ENCODE measurements at regions not wholly inside any gene's neighbourhood (a gene's known extent, or its start where the extent isn't known, plus 50 kb on each side); places are given as distances from the start of the nearest gene placed in this dataset.

DNA sequence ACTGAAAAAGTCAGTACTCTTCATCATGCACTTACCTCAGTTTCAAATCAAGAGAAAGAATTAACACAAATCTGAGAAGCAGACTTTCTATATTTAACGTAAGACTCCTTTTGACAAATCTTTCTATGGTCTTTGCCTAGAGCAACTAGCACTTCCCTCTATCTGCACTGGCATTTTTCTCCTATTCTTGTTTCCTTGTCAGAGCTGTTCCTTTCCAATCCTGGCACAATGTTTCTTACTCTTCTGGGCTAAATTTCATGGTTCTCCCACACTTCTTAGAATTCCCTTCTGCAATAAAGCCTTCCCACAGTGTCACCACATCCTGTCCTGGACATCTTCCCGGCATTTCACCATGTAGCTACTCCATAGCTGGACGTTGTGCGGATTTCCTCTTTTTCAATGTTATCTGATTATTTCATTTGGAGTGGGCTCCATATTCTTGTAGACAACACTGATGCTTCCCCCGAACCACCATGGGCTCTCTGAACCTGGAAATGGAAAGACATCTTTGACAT, 144.7 kb upstream of the CTNNA2 start:
- TF ChIP-seq, protein P1, sequence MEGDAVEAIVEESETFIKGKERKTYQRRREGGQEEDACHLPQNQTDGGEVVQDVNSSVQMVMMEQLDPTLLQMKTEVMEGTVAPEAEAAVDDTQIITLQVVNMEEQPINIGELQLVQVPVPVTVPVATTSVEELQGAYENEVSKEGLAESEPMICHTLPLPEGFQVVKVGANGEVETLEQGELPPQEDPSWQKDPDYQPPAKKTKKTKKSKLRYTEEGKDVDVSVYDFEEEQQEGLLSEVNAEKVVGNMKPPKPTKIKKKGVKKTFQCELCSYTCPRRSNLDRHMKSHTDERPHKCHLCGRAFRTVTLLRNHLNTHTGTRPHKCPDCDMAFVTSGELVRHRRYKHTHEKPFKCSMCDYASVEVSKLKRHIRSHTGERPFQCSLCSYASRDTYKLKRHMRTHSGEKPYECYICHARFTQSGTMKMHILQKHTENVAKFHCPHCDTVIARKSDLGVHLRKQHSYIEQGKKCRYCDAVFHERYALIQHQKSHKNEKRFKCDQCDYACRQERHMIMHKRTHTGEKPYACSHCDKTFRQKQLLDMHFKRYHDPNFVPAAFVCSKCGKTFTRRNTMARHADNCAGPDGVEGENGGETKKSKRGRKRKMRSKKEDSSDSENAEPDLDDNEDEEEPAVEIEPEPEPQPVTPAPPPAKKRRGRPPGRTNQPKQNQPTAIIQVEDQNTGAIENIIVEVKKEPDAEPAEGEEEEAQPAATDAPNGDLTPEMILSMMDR (IDR thresholded peaks at IDR 0.05; ENCODE audit: insufficient read depth, low read depth, low read length), result no peak
- no peak for DNase-seq (ENCODE audit: low read depth)

GRCh38 chr2:79359419-79359818, 153.4 kb upstream of the CTNNA2 start:
- H3K4me3 ChIP-seq (ENCODE audit: low read depth, low read length), result no peak overlapping the region
- TF ChIP-seq, protein P1 (IDR thresholded peaks at IDR 0.05; ENCODE audit: insufficient read depth, low read depth, low read length), result no peak
- no peak for DNase-seq (ENCODE audit: low read depth)

More for the DNA sequence above, 144.7 kb upstream of the CTNNA2 start:
- no peak overlapping the region for H3K4me3 ChIP-seq (ENCODE audit: low read depth, low read length)

DNA sequence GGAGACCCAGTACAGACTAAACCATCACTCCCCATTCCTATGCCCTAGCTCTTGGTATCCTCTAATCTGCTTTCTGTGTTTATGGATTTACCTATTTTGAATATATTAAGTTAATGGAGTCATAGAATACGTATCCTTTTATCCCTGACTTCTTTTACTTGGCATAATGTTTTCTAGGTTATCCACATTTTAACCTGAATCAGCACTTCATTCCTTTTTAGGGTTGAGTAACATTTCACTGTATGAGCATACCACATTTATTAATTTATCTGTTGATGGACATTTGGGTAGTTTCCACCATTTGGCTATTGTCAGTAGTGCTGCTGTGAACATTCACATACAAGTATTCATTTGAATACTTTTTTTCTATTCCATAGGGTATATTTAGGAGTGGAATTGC, 157.3 kb upstream of the CTNNA2 start:
- H3K4me3 ChIP-seq (ENCODE audit: low read depth, low read length), result no peak overlapping the region
- DNase-seq (ENCODE audit: low read depth), result no peak
- TF ChIP-seq, protein P1 (IDR thresholded peaks at IDR 0.05; ENCODE audit: insufficient read depth, low read depth, low read length), result no peak

GRCh38 chr2:79327460-79327859, 167.9 kb upstream of the REG3A start:
- no peak for DNase-seq (ENCODE audit: low read depth)
- no peak overlapping the region for H3K4me3 ChIP-seq (ENCODE audit: low read depth, low read length)
- TF ChIP-seq, protein P1 (IDR thresholded peaks at IDR 0.05; ENCODE audit: insufficient read depth, low read depth, low read length), result no peak

DNA sequence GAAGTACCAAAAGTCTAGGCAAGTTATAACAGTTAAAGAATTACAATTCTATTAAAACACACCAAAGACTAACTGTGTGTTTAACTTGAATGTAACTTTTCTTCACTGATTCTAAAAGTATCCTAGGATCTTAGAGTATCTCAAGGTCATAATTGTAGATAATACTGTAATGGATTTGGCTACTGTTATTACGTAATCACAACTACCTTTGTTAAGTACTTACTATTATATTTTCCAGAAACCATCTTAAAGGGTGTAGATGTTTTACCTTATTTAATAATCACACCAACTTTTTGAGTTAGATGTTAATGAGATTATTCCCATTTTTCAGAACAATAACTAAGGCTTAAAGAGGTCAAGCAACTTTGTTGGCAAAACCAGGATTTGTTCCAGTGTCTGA, 161.3 kb upstream of the REG3A start:
- H3K4me3 ChIP-seq (ENCODE audit: low read depth, low read length), result no peak overlapping the region
- TF ChIP-seq, protein P1 (IDR thresholded peaks at IDR 0.05; ENCODE audit: insufficient read depth, low read depth, low read length), result no peak
- no peak for DNase-seq (ENCODE audit: low read depth)

- TF ChIP-seq, protein P1 (IDR thresholded peaks at IDR 0.05; ENCODE audit: insufficient read depth, low read depth, low read length), result no peak
- no peak overlapping the region for H3K4me3 ChIP-seq (ENCODE audit: low read depth, low read length)
- no peak for DNase-seq (ENCODE audit: low read depth)
Observed at GRCh38 chr2:79294994-79295393, 135.4 kb upstream of the REG3A start.

GRCh38 chr2:79292958-79293315, 133.4 kb upstream of the REG3A start:
- H3K4me3 ChIP-seq (ENCODE audit: low read depth, low read length), result no peak overlapping the region
- TF ChIP-seq, protein P1 (IDR thresholded peaks at IDR 0.05; ENCODE audit: insufficient read depth, low read depth, low read length), result no peak
- no peak for DNase-seq (ENCODE audit: low read depth)
